Gastrocnemius medialis (tissue), 4 donors: ENCODE measurements at regions not wholly inside any gene's neighbourhood (a gene's known extent, or its start where the extent isn't known, plus 50 kb on each side); places are given as distances from the start of the nearest gene placed in this dataset.
"Not testable (repeated sequence)": the region's sequence is repeated elsewhere in the genome, so short reads cannot be mapped to it uniquely, and the experiment has no call there.

Experiments used
- ATAC-seq, 2 donors: fragments of 150-250 bp; one replicate each; pipeline ENCODE4 v1.9.1; 2016
- DNase-seq, 2 donors: peaks; one replicate each; pipeline ENCODE4 v3.0.0-alpha.2; 2019
- H3K27ac ChIP-seq, 4 donors: fragments of 200-600 bp; sonication (generic); 1 replicate in 1 of 4; 2 replicates in 3 of 4; pipeline ENCODE4 v1.5.1; 2016 to 2018; ENCODE audit warnings: mild to moderate bottlenecking in 2 of 4, moderate library complexity in 1 of 4
- H3K27me3 ChIP-seq, 3 donors: fragments of 200-600 bp; sonication (generic) in 2 of 3; 1 replicate in 1 of 3; 2 replicates in 2 of 3; pipeline versions ENCODE4 v1.5.1 to v1.6.0; 2016 to 2019; ENCODE audit warnings: mild to moderate bottlenecking in 1 of 3, moderate library complexity in 1 of 3
- H3K36me3 ChIP-seq, 2 donors: fragments of 200-600 bp; sonication (generic) in 1 of 2; one replicate each; pipeline ENCODE4 v1.5.1; 2017 to 2018
- H3K4me1 ChIP-seq, 2 donors: fragments of 200-600 bp; sonication (generic) in 1 of 2; one replicate each; pipeline ENCODE4 v1.5.1; 2016 to 2017; ENCODE audit warnings: mild to moderate bottlenecking in 2 of 2
- H3K4me3 ChIP-seq, 4 donors: fragments of 200-600 bp; sonication (generic) in 3 of 4; 1 replicate in 1 of 4; 2 replicates in 3 of 4; pipeline ENCODE4 v1.5.1; 2016 to 2019; ENCODE audit warnings: mild to moderate bottlenecking in 2 of 4
- H3K9me3 ChIP-seq, 3 donors: fragments of 200-600 bp; sonication (generic) in 2 of 3; 1 replicate in 1 of 3; 2 replicates in 2 of 3; pipeline ENCODE4 v1.5.1; 2016 to 2019
- POLR2A ChIP-seq, 2 donors: fragments of 450-650 bp; IDR thresholded peaks; one replicate each; pipeline ENCODE4 v1.6.1; 2017; ENCODE audit warnings: antibody characterized with exemption in 2 of 2, mild to moderate bottlenecking in 2 of 2, moderate library complexity in 2 of 2
- in situ Hi-C, 4 donors: fragments of 200-750 bp; cut with MboI; loops; one replicate each; pipeline versions ENCODE4 v1.15.0 to v1.8.0; 2017; ENCODE audit warnings: low sequenced_read_pairs in 4 of 4
- intact Hi-C: fragments of 100-400 bp; cut with DNase I; formaldehyde crosslinking; loops from one replicate; pipeline ENCODE4 v1.15.1; 2023; ENCODE audit warnings: low total_unique reads
- TF ChIP-seq, protein P1 (sequence below), 5 experiments: fragments of 450-650 bp in 3 of 5; fragments of 200-600 bp in 2 of 5; sonication (generic) in 2 of 5; IDR thresholded peaks in 4 of 5; conservative IDR thresholded peaks in 1 of 5; 1 replicate in 4 of 5; 2 replicates in 1 of 5; pipeline ENCODE4 v1.5.1; 2016 to 2019; ENCODE audit warnings: antibody characterized with exemption in 5 of 5, mild to moderate bottlenecking in 3 of 5, moderate library complexity in 3 of 5

- no peak for ATAC-seq
- no peak for TF ChIP-seq POLR2A (IDR thresholded peaks at IDR 0.05)
- no peaks in the 10 kb centered on the region for H3K4me1 ChIP-seq
- DNase-seq: no peak
- intact Hi-C loops: no loop called here
- H3K4me3 ChIP-seq: no peak overlapping the region
- in situ Hi-C loops: no loop called here
- no peaks in the 10 kb centered on the region for H3K36me3 ChIP-seq
- H3K9me3 ChIP-seq: no peaks in the 10 kb centered on the region
- no peaks in the 10 kb centered on the region for H3K27me3 ChIP-seq
- no peak overlapping the region for H3K27ac ChIP-seq
These were observed 143.2 kb upstream of the PRICKLE2 start for GRCh38 chr3:64368257-64369020.

DNA sequence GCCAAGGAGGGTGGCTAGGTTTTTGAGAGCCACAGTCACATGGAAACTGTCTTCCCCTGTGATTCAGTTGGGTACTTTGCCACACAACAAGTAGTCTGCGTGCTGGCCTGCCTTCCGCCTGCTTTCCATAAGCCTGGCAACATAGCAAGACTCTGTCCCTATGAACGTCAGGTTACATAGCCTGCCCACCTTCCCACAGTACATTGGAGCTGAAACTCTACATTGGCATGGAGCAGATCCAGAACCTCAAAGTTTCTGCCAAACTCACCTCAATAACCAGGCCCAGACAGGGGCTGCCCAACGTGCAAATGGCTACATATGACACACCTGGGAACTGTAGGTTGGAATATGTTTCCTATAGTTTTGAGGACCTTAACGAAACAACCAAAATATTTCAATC is 140.6 kb upstream of the PRICKLE2 start:
- Histone ChIP-seq H3K27me3 (no peaks in the 10 kb centered on the region), H3K4me1 (no peaks in the 10 kb centered on the region), H3K9me3 (no peaks in the 10 kb centered on the region), H3K4me3 (no peak overlapping the region), H3K27ac (no peak overlapping the region), H3K36me3 (no peaks in the 10 kb centered on the region)
- in situ Hi-C loops: no loop called here
- ATAC-seq (no peak), DNase-seq (no peak)
- intact Hi-C loops: no loop called here
- TF ChIP-seq, protein P1, sequence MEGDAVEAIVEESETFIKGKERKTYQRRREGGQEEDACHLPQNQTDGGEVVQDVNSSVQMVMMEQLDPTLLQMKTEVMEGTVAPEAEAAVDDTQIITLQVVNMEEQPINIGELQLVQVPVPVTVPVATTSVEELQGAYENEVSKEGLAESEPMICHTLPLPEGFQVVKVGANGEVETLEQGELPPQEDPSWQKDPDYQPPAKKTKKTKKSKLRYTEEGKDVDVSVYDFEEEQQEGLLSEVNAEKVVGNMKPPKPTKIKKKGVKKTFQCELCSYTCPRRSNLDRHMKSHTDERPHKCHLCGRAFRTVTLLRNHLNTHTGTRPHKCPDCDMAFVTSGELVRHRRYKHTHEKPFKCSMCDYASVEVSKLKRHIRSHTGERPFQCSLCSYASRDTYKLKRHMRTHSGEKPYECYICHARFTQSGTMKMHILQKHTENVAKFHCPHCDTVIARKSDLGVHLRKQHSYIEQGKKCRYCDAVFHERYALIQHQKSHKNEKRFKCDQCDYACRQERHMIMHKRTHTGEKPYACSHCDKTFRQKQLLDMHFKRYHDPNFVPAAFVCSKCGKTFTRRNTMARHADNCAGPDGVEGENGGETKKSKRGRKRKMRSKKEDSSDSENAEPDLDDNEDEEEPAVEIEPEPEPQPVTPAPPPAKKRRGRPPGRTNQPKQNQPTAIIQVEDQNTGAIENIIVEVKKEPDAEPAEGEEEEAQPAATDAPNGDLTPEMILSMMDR (IDR thresholded peaks at IDR 0.05 in 4 of 5, conservative IDR thresholded peaks at IDR 0.05 in 1 of 5): no peak
- no peak for TF ChIP-seq POLR2A (IDR thresholded peaks at IDR 0.05)

GRCh38 chr3:64363842-64364241 is 138.6 kb upstream of the PRICKLE2 start:
- H3K27ac ChIP-seq: no peak overlapping the region
- ATAC-seq (no peak), DNase-seq (no peak)
- H3K27me3 ChIP-seq: no peaks in the 10 kb centered on the region
- in situ Hi-C loops (no loop called here), intact Hi-C loops (no loop called here)
- H3K4me1 ChIP-seq: no peaks in the 10 kb centered on the region
- H3K36me3 ChIP-seq: no peaks in the 10 kb centered on the region
- H3K4me3 ChIP-seq: no peak overlapping the region
- H3K9me3 ChIP-seq: no peaks in the 10 kb centered on the region
- no peak for TF ChIP-seq POLR2A (IDR thresholded peaks at IDR 0.05)
- TF ChIP-seq, protein P1 (IDR thresholded peaks at IDR 0.05 in 4 of 5, conservative IDR thresholded peaks at IDR 0.05 in 1 of 5): no peak

GRCh38 chr3:64361962-64362735 is 136.9 kb upstream of the PRICKLE2 start:
- TF ChIP-seq POLR2A (IDR thresholded peaks at IDR 0.05): no peak
- TF ChIP-seq, protein P1 (IDR thresholded peaks at IDR 0.05 in 4 of 5, conservative IDR thresholded peaks at IDR 0.05 in 1 of 5): no peak
- no peak for DNase-seq
- ATAC-seq: no peak
- Histone ChIP-seq H3K27me3 (no peaks in the 10 kb centered on the region), H3K4me1 (no peaks in the 10 kb centered on the region), H3K4me3 (no peak overlapping the region), H3K36me3 (no peaks in the 10 kb centered on the region), H3K27ac (no peak overlapping the region), H3K9me3 (no peaks in the 10 kb centered on the region)
- intact Hi-C loops: no loop called here
- in situ Hi-C loops: no loop called here

DNA sequence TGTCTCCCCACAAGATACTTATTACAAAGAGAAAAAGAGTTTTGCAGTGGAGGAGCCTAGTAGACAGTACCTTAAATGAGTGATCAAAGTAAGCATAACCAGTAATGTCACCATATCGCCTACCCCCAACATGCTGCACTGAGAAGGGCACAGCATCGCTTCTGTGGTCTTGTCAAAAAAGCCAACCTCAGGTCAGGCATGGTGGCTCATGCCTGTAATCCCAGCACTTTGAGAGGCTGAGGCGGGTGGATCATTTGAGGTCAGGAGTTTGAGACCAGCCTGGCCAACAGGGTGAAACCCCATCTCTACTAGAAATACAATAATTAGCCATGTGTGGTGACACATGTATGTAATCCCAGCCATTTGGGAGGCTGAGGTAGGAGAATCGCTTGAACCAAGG is 135.8 kb upstream of the PRICKLE2 start:
- H3K4me3 ChIP-seq, intact Hi-C loops, H3K9me3 ChIP-seq, in situ Hi-C loops, H3K36me3 ChIP-seq, H3K4me1 ChIP-seq, H3K27me3 ChIP-seq, ATAC-seq, H3K27ac ChIP-seq, DNase-seq: not testable (repeated sequence)
